Breast epithelium (tissue), 3 donors: ENCODE measurements at regions not wholly inside any gene's neighbourhood (a gene's known extent, or its start where the extent isn't known, plus 50 kb on each side); places are given as distances from the start of the nearest gene placed in this dataset.

Experiments
- POLR2A ChIP-seq: fragments of 450-650 bp; IDR thresholded peaks from one replicate; pipeline ENCODE4 v1.6.1; 2016; ENCODE audit warnings: antibody characterized with exemption, mild to moderate bottlenecking, moderate library complexity
- POLR2AphosphoS5 ChIP-seq, 3 donors: sonication (generic); formaldehyde crosslinking; IDR thresholded peaks; one replicate each; pipeline ENCODE4 v1.6.1; 2017; ENCODE audit warnings: antibody characterized with exemption in 3 of 3
- TF ChIP-seq, protein P1 (sequence below), 3 donors: fragments of 450-650 bp; IDR thresholded peaks; one replicate each; pipeline ENCODE4 v1.5.1; 2016 to 2017; ENCODE audit warnings: antibody characterized with exemption in 3 of 3, mild to moderate bottlenecking in 3 of 3, moderate library complexity in 3 of 3

DNA sequence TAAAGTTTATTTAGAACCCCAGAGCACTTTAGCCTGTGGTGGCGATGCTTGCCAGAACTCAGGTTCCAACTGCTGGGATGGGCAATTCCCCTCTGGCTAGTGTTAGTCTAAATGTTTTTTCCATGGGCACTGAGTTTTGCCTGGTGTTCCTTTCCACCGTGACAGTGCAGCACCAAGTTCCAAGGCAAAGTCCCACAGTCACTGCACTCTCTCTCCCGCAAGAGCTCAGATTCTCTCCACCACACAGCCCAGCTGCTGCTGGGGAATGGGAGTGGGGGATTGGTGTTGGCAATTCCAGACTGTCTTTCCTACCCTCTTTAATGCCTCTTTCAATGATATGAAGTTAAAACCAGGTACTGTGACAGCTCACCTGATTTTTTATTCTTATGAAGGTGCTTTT is 247.6 kb downstream of the ALDH8A1 start:
- TF ChIP-seq, protein P1, sequence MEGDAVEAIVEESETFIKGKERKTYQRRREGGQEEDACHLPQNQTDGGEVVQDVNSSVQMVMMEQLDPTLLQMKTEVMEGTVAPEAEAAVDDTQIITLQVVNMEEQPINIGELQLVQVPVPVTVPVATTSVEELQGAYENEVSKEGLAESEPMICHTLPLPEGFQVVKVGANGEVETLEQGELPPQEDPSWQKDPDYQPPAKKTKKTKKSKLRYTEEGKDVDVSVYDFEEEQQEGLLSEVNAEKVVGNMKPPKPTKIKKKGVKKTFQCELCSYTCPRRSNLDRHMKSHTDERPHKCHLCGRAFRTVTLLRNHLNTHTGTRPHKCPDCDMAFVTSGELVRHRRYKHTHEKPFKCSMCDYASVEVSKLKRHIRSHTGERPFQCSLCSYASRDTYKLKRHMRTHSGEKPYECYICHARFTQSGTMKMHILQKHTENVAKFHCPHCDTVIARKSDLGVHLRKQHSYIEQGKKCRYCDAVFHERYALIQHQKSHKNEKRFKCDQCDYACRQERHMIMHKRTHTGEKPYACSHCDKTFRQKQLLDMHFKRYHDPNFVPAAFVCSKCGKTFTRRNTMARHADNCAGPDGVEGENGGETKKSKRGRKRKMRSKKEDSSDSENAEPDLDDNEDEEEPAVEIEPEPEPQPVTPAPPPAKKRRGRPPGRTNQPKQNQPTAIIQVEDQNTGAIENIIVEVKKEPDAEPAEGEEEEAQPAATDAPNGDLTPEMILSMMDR (IDR thresholded peaks at IDR 0.05), result no peak
- TF ChIP-seq POLR2AphosphoS5 (IDR thresholded peaks at IDR 0.05), result no peak
- no peak for TF ChIP-seq POLR2A
